Ishikawa (cell line): ENCODE measurements at regions not wholly inside any gene's neighbourhood (a gene's known extent, or its start where the extent isn't known, plus 50 kb on each side); places are given as distances from the start of the nearest gene placed in this dataset.

ENCODE experiments used
- CEBPB ChIP-seq: IDR thresholded peaks from 2 replicates; pipeline ENCODE4 v1.6.1; 2012
- CREB1 ChIP-seq: IDR thresholded peaks from 2 replicates; pipeline ENCODE4 v1.6.1; 2012; ENCODE audit warnings: low read depth
- EGR1 ChIP-seq: IDR thresholded peaks from 2 replicates; pipeline ENCODE4 v1.6.1; 2012
- EP300 ChIP-seq: IDR thresholded peaks from 2 replicates; pipeline ENCODE4 v1.6.1; 2012; ENCODE audit warnings: borderline replicate concordance
- FOXM1 ChIP-seq: IDR thresholded peaks from 2 replicates; pipeline ENCODE4 v1.6.1; 2012; ENCODE audit warnings: low read depth, borderline replicate concordance
- MAX ChIP-seq: IDR thresholded peaks from 2 replicates; pipeline ENCODE4 v1.6.1; 2012
- NFIC ChIP-seq: IDR thresholded peaks from 2 replicates; pipeline ENCODE4 v1.6.1; 2012
- RAD21 ChIP-seq: IDR thresholded peaks from 2 replicates; pipeline ENCODE4 v1.6.1; 2012; ENCODE audit warnings: low read depth
- REST ChIP-seq: IDR thresholded peaks from 2 replicates; pipeline ENCODE4 v1.6.1; 2012; ENCODE audit warnings: low read depth, mild to moderate bottlenecking
- TAF1 ChIP-seq: IDR thresholded peaks from 2 replicates; pipeline ENCODE4 v1.6.1; 2012; ENCODE audit warnings: low read depth, mild to moderate bottlenecking
- TCF12 ChIP-seq: IDR thresholded peaks from 2 replicates; pipeline ENCODE4 v1.6.1; 2012; ENCODE audit warnings: low read depth
- TEAD4 ChIP-seq: IDR thresholded peaks from 2 replicates; pipeline ENCODE4 v1.6.1; 2012
- USF1 ChIP-seq: IDR thresholded peaks from 2 replicates; pipeline ENCODE4 v1.6.1; 2012
- YY1 ChIP-seq: IDR thresholded peaks from 2 replicates; pipeline ENCODE4 v1.6.1; 2012; ENCODE audit warnings: low read depth
- ZBTB7A ChIP-seq: IDR thresholded peaks from 2 replicates; pipeline ENCODE4 v1.6.1; 2012; ENCODE audit warnings: low read depth

GRCh38 chr15:61315471-61315870 lies 86.4 kb upstream of the RORA start:
- no peak for TF ChIP-seq RAD21
- TF ChIP-seq TAF1 = no peak
- no peak for TF ChIP-seq REST
- TF ChIP-seq YY1 = no peak
- TF ChIP-seq ZBTB7A = no peak
- TF ChIP-seq NFIC = no peak
- no peak for TF ChIP-seq TEAD4

- TF ChIP-seq ZBTB7A (no peak), TCF12 (no peak), CEBPB (no peak), FOXM1 (no peak), USF1 (no peak), TEAD4 (no peak)
Measured at GRCh38 chr15:61314427-61314826, 85.3 kb upstream of the RORA start.

GRCh38 chr15:61309617-61310016 lies 80.5 kb upstream of the RORA start:
- TF ChIP-seq REST = no peak
- no peak for TF ChIP-seq MAX
- no peak for TF ChIP-seq NFIC
- no peak for TF ChIP-seq TCF12
- TF ChIP-seq YY1 = no peak
- no peak for TF ChIP-seq TEAD4
- TF ChIP-seq USF1 = no peak
- no peak for TF ChIP-seq CREB1
- no peak for TF ChIP-seq TAF1

- TF ChIP-seq FOXM1 (no peak), EGR1 (no peak), TCF12 (no peak), TAF1 (no peak), EP300 (no peak), NFIC (no peak), CREB1 (no peak), ZBTB7A (no peak), YY1 (no peak), USF1 (no peak), MAX (no peak), REST (no peak), RAD21 (no peak)
Measured at GRCh38 chr15:61309031-61309511, 80.0 kb upstream of the RORA start.

- no peak for TF ChIP-seq ZBTB7A
- no peak for TF ChIP-seq USF1
- no peak for TF ChIP-seq YY1
- TF ChIP-seq NFIC = no peak
- no peak for TF ChIP-seq TAF1
- TF ChIP-seq EP300 = no peak
Measured at GRCh38 chr15:61308437-61308836, 79.3 kb upstream of the RORA start.
